Glutamatergic neuron (in vitro differentiated cells): ENCODE measurements at regions not wholly inside any gene's neighbourhood (a gene's known extent, or its start where the extent isn't known, plus 50 kb on each side); places are given as distances from the start of the nearest gene placed in this dataset.

Experiments
- DNase-seq: peaks from one replicate; pipeline ENCODE4 v3.0.0; 2022
- H3K27ac Mint-ChIP-seq: one replicate; pipeline ENCODE4 v1.8.0; 2020; ENCODE audit warnings: mild to moderate bottlenecking, mixed read lengths, inconsistent platforms; ENCODE audit not compliant: unreplicated experiment
- H3K27me3 Mint-ChIP-seq: one replicate; pipeline ENCODE4 v1.8.0; 2020; ENCODE audit warnings: mild to moderate bottlenecking, moderate library complexity, mixed read lengths, inconsistent platforms; ENCODE audit not compliant: unreplicated experiment
- H3K36me3 Mint-ChIP-seq: one replicate; pipeline ENCODE4 v1.8.0; 2020; ENCODE audit warnings: mild to moderate bottlenecking, mixed read lengths, inconsistent platforms; ENCODE audit not compliant: unreplicated experiment
- H3K4me1 Mint-ChIP-seq: one replicate; pipeline ENCODE4 v1.8.0; 2020; ENCODE audit warnings: mild to moderate bottlenecking, low read depth, mixed read lengths, inconsistent platforms; ENCODE audit not compliant: unreplicated experiment
- H3K4me3 Mint-ChIP-seq: one replicate; pipeline ENCODE4 v1.8.0; 2020; ENCODE audit warnings: mild to moderate bottlenecking, mixed read lengths, inconsistent platforms; ENCODE audit not compliant: unreplicated experiment
- H3K9me3 Mint-ChIP-seq: one replicate; pipeline ENCODE4 v1.8.0; 2020; ENCODE audit warnings: mild to moderate bottlenecking, moderate library complexity, mixed read lengths, inconsistent platforms; ENCODE audit not compliant: unreplicated experiment
- TF ChIP-seq, protein P1 (sequence below): fragments of 200-600 bp; sonication (generic); IDR thresholded peaks from one replicate; pipeline ENCODE4 v1.5.0; 2021; ENCODE audit not compliant: partially characterized antibody, unreplicated experiment

DNA sequence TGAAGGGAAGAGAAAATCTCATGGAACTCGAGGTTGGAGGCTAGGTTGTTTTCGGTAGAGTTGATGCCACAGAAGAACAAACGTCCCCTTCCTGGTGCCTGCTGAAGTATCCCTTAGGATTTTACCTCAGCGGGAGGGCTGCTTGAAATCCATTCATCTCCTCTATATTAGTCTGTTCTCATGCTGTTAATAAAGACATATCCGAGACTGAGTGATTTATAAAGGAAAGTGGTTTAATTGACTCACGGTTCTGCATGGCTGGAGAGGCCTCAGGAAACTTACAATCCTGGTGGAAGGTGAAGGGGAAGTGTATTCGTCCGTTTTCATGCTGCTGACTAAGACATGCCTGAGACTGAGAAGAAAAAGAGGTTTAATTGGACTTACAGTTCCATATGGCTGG is 413.5 kb downstream of the NPHP4 start:
- peaks cover 4% of the 10 kb centered on the region for H3K27me3 Mint-ChIP-seq
- H3K4me3 Mint-ChIP-seq: no peak overlapping the region
- TF ChIP-seq, protein P1, sequence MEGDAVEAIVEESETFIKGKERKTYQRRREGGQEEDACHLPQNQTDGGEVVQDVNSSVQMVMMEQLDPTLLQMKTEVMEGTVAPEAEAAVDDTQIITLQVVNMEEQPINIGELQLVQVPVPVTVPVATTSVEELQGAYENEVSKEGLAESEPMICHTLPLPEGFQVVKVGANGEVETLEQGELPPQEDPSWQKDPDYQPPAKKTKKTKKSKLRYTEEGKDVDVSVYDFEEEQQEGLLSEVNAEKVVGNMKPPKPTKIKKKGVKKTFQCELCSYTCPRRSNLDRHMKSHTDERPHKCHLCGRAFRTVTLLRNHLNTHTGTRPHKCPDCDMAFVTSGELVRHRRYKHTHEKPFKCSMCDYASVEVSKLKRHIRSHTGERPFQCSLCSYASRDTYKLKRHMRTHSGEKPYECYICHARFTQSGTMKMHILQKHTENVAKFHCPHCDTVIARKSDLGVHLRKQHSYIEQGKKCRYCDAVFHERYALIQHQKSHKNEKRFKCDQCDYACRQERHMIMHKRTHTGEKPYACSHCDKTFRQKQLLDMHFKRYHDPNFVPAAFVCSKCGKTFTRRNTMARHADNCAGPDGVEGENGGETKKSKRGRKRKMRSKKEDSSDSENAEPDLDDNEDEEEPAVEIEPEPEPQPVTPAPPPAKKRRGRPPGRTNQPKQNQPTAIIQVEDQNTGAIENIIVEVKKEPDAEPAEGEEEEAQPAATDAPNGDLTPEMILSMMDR: no peak
- peaks cover 20% of the 10 kb centered on the region for H3K9me3 Mint-ChIP-seq
- peaks cover 15% of the 10 kb centered on the region for H3K36me3 Mint-ChIP-seq
- no peak for DNase-seq
- no peaks in the 10 kb centered on the region for H3K4me1 Mint-ChIP-seq
- no peak overlapping the region for H3K27ac Mint-ChIP-seq

DNA sequence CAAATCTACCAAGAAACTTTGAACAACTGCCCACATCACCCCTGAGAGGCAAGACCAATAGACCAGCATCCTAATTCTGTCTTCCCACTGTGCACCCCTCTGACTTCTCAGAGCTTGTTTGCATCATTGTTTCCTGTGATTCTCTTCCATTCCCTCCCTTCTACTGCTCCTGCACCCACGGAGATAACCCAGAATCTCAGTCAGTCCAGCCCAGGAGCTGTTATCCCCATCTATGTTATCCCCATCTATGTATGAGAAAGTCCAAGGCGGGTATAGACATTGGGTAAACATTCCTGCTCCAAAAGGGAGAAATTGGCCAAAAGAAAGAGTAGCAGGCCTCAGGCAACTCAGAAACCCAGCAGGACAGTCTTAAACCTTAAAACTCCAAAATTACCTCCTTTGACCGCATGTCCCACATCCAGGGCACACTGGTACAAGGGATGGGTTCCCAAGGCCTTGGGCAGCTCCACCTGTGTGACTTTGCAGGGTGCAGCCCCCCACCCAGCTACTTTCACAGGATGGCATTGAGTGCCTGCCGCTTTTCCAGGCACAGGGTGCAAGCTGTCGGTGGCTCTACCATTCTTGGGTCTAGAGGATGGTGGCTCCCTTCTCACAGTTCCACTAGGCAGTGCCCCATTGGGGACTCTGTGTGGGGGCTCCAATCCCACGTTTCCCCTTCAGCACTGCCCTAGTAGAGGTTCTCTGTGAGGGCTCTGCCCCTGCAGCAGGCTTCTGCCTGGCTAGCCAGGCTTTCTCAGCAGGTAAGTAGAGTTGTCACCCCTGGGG is 414.8 kb downstream of the NPHP4 start:
- Mint-ChIP-seq H3K36me3 (peaks cover 15% of the 10 kb centered on the region), H3K4me1 (no peaks in the 10 kb centered on the region), H3K4me3 (no peak overlapping the region), H3K27me3 (peaks cover 4% of the 10 kb centered on the region), H3K9me3 (peaks cover 17% of the 10 kb centered on the region), H3K27ac (no peak overlapping the region)
- TF ChIP-seq, protein P1: no peak
- no peak for DNase-seq

DNA sequence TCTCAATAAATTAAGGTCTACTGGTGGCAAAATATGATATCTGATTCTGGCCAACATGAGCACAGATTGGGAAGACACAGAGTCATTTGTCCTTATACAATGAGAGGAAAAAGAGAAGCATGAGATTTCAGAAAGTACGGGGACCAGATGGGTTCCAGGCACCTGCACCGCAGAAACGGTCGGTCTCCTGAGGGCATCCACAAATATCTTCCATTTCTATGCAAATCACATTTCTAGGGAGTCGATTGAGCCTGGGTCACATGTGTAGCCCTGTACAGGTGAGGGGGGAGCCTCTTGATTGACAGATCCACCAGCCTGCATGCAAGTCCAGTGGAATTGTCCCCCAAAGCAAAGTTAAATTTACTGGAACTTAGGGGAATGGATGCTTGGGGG is 415.6 kb downstream of the NPHP4 start:
- H3K27me3 Mint-ChIP-seq: peaks cover 4% of the 10 kb centered on the region
- DNase-seq: no peak
- TF ChIP-seq, protein P1: no peak
- H3K9me3 Mint-ChIP-seq: peaks cover 22% of the 10 kb centered on the region
- H3K4me3 Mint-ChIP-seq: no peak overlapping the region
- no peak overlapping the region for H3K27ac Mint-ChIP-seq
- peaks cover 13% of the 10 kb centered on the region for H3K36me3 Mint-ChIP-seq
- H3K4me1 Mint-ChIP-seq: no peaks in the 10 kb centered on the region

DNA sequence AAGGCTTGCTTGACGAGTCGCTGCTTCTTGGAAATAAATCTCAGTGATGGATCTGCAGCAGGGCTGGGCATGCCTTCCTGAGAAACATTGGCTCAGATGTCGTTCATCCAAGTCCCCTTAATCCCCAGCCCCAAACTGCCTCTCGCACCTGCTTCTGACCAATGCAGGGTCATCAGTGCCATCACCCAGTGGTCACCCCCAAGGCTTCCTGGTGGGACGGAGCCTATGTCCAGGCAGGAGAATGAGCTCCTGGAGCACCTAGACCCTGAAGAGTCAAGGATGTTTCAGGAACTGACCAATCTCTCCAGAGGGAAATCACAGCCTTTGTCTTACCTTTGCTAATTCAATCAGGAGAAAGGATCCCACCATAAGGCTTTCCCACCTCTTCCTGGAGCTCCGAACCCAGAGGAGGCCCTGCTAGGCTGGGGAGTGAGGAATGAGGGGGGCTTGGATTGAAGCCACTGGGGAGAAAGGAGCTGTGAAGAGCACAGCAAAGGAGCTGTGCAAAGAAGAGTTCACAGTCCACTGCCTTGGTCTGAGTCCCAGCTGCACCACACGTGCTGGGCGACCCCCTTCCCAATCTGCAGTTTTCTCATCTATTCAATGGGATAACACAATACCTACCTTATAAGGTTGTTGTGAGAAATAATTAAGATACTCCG is 416.1 kb downstream of the NPHP4 start:
- no peak overlapping the region for H3K4me3 Mint-ChIP-seq
- peaks cover 4% of the 10 kb centered on the region for H3K27me3 Mint-ChIP-seq
- no peak overlapping the region for H3K27ac Mint-ChIP-seq
- DNase-seq: no peak
- H3K36me3 Mint-ChIP-seq: peaks cover 9% of the 10 kb centered on the region
- H3K9me3 Mint-ChIP-seq: peaks cover 21% of the 10 kb centered on the region
- H3K4me1 Mint-ChIP-seq: no peaks in the 10 kb centered on the region
- TF ChIP-seq, protein P1: no peak

DNA sequence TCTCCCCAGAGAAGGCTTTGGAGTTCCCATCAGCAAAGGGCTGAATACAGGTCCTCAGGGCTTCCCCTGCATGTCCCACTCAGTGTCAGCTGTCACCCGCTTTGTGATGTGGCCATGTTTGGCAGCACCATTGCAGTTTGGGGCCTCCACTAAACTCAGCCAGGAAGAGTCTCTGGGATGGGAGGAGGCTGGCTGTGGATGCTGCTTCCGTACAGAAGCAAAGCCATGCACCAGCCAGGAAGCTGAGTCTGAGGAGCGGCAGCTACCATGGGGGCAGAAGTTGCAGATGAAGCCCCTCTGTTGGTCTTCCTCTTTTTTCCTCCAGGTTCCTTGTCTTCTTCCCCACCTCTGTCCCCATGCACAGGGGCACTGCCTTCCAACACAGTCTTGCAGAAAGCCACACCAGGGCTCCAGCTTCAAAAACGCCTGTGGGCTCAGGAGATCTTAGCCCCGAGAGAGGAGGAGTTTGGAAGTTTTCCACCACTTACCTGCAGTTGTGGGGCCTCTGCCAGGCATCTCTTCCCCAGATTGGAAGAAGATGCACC is 416.8 kb downstream of the NPHP4 start:
- DNase-seq: no peak
- Mint-ChIP-seq H3K9me3 (peaks cover 20% of the 10 kb centered on the region), H3K4me1 (no peaks in the 10 kb centered on the region), H3K27me3 (peaks cover 4% of the 10 kb centered on the region), H3K4me3 (no peak overlapping the region), H3K36me3 (peaks cover 9% of the 10 kb centered on the region), H3K27ac (no peak overlapping the region)
- TF ChIP-seq, protein P1: no peak
